HG02970 (cell line): ENCODE measurements at regions not wholly inside any gene's neighbourhood (a gene's known extent, or its start where the extent isn't known, plus 50 kb on each side); places are given as distances from the start of the nearest gene placed in this dataset.
"Not testable (repeated sequence)": the region's sequence is repeated elsewhere in the genome, so short reads cannot be mapped to it uniquely, and the experiment has no call there.

Source experiments
- ATAC-seq: cut with Tn5 transposase; IDR thresholded peaks from one replicate; pipeline ENCODE4 v1.9.1; 2021; ENCODE audit warnings: mild to moderate bottlenecking, moderate library complexity, moderate number of reproducible peaks; ENCODE audit not compliant: unreplicated experiment, low FRiP score

DNA sequence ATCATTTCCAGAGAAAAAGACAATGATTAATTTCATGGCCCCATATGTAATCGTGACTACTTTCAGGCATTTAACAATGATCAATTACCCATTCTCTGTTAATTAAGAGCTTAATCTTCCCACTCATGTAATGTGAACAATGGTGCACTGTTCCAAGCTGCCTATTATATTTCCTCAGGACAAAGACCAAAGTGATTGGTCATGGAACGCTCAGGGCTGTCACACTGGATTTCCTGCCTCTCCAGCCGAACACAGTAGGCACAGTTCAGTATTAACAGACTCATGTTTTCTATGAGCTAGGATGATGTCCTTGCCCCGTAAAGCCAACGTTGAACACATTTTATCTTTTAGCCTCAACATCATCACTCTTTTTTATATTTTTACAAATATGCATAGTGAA, 142.7 kb upstream of the FZD8 start:
- ATAC-seq, result no peak

- no peak for ATAC-seq
Measured at GRCh38 chr10:35783305-35783838, 141.3 kb upstream of the FZD8 start.

DNA sequence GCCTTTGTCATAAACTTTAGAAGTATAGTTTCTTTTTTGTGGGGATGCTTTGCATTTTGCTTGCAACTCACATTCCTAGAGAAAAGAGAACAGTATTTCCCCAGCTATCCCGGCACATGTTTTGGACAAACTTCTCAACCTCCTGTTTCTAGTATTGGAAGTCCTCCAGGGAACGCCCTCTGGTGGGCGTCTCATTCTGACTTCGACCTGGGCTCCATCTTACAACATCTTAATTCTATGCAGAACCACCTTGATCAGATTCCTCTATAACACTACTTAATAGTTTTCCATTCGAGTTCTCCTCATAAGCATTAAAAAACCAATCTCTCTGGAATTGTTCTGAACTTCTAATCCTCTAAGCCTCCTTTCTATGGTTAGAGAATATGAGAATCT, 139.5 kb upstream of the FZD8 start:
- ATAC-seq, result no peak

- ATAC-seq, result no peak
Measured at GRCh38 chr10:35780970-35781642, 139.0 kb upstream of the FZD8 start.

DNA sequence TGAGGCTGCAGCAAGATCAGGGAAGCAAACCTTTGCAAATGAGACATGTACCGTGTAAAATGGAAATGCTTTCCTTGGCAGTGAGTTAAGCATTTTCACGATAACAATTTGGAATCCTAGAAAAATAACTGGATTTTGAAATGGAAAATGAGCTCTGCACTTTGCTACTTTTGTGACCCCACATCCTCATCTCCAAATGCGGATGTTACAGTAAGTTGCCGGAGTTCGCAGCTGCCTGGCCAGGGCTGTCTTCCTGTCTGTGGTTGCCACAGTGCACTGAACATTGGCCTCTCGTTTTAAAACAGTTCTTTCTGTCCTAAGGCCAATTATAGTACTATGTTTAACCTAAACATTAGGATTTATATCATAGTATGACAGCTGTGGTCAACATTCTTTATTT, 136.2 kb upstream of the FZD8 start:
- no peak for ATAC-seq

DNA sequence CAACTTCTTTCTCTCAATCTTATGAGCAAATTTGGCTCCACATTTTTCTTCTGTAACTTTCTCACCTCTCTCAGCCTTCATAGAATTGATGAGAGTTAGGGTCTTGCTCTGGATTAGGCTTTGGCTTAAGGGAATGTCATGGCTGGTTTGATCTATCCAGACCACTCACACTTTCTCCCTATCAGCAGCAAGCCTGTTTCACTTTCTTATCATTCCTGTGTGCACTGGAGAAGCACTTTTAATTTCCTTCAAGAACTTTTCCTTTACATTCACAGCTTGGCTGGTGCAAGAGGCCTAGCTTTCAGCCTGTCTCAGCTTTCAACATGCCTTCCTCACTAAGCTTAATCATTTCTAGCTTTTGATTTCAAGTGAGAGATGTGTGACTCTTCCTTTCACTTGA, 134.5 kb upstream of the FZD8 start:
- ATAC-seq, result not testable (repeated sequence)

DNA sequence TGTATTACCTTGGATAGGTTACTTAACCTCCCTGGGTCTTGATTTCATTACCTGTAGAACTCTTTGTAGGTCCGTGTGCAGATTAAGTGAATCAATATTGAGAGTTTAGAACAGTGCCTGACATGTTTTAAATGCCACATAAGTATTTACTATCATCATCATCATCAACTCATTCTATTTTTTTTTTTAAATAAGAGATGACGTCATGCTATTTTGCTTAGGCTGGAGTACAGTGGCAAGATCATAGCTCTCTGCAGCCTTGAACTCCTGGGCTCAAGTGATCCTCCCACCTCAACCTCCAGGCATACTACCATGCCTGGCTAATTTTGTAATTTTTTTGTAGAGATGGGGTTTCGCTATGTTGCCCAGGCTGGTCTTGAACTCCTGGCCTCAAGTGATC, 132.0 kb upstream of the FZD8 start:
- ATAC-seq, result no peak

DNA sequence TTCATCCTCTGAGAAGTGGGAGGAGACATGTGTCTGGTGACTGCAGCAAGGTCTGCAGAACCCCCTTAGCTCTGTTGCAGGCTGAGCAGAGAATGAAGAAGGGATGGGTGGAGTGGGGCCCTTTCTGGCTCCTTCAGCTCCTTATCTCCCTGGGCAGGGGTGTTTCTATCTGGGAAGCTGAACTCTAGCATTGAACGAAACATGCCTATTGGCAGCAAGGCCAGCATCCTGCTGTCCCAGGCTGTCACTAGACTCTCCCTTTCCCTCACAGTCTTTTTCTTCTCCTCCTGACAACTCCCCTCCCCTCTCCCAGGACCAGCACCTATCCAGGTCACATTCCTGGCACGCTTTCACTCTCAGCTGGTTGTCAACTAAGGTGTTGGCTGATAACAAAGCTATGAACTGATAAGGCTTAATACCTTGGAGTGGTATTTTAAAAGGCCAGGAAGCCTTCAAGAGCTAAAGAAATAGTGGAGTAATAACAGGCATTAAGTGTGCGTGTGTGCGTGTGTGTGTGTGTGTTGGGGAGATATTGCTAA, 128.8 kb upstream of the FZD8 start:
- ATAC-seq, result no peak

GRCh38 chr10:35769795-35770194, 127.7 kb upstream of the FZD8 start:
- ATAC-seq, result no peak

DNA sequence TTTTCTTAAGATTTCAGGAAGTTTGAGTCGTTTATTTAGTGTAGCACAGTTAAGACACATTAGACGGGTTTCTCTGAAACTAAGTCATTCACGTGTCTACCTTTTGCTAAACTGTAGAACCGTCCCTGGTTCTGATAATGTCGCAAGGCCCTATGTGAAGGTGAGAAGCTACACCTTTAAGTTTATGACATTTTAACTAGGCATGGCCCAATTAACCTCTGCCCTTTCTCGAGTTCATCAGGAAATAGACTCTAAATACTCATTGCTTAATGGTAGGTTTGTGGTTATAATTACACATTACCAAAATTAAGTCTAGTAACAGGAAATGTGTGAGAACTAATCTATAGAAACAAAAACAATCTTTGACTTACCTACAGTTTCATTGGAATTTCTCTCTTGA, 126.6 kb upstream of the FZD8 start:
- no peak for ATAC-seq

- ATAC-seq, result no peak
Measured at GRCh38 chr10:35768011-35768410, 125.9 kb upstream of the FZD8 start.

DNA sequence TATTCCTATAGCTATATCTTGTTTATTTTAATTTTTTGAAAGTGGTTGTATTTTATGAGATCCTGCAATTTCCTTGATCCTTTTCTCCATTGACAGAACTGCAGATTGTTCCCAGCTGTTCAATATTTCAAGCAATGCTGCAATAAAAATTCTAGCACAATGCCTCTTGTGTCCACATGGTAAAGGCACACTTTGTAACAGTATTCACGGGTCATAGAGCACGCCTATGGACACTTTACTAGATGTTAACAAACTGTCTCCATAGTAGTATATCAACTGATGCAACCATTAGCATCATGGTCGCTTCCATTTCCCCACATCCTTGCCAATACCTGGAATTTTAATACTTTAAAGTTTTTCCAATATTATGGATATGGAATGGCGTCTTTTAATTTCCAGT, 123.9 kb upstream of the FZD8 start:
- ATAC-seq, result no peak

DNA sequence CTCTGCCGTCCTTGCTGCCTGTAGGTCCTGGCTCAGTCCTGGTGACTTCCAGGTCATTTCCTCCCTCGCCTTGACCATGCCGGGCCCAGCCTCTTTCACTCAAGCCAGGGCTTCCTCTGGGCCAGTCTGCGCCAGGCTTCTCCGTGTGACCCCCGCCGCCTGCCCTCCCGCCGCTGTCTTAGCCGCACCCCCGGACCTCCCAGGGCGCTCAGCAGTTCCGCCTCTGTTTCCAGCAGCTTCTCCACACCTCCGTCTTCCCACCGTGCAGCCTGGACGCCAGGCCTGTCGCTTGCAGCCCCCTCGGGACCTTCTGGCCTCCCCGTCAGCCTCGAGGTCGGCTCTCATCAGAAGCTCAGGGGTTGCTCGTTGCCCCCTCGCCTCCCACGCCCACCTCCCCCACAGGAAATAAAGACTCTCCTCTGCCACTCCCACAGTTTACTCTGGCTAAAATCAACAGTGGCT, 123.0 kb upstream of the FZD8 start:
- no peak for ATAC-seq

GRCh38 chr10:35762311-35763030, 120.4 kb upstream of the FZD8 start:
- no peak for ATAC-seq

DNA sequence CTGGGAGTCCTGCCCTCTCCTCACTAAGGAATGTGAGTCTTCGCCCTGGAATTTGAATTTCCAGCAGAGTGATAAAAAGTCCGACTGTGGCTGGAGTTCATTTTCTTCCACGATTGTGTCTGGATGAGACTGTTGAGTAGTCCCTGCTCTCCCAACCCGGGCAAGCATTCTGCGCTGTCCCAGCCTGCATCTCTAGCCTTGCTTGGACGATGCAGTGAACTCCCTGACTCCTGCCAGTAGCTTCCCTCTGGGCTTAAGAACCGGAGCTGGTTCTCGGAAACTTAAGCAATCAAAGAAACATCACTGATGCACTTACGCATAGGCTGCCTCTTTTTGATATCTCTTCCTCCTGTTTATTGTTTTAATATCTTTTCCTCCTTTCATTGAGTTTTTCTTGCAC, 116.0 kb upstream of the FZD8 start:
- no peak for ATAC-seq

GRCh38 chr10:35754519-35754918, 112.4 kb upstream of the FZD8 start:
- ATAC-seq, result no peak

DNA sequence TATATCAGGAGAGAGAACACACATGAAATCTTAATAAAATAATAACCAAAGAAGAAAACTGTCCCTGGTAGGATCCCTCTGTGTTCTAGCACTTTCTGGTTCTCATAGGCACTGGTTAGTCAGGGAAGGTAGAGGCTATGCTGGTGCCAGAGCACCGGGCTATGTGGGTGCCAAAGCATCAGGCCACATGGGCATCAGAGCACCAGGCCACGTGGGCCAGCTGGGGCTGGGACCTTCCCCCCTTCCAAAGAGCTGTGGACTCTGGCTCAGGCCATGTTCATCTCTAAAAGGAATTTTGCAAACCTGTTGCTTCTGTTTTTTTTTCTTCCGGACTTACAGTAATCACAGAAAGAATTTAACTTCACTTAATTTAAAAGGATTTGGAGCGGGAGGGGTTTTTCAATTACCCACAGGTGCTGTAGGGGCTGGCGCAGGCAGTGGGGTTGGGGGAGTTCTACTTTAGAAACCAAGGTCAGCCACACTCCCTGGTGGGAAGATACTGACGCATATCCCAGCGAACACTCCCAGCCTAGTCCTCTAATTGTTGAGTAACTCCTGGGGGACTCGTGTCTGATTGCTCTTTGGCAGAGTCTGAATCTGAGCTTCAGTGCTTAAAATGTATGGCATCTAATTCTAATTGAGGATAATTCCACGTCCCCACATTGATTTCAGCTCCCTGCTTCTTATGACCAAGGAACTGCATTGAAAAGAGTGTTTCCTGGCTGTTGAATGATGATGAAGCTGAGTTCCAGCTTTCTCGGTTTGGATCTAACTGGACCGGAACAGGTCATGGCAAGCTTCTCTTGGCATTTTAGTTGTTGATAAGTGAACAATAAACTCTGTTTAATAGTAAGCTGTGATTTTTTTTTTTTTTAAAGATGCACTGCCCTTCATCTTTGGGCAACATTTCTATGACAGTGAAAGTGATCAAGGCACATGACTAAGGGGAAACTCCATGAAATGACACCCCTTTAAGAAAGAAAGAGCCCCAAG, 110.7 kb upstream of the FZD8 start:
- no peak for ATAC-seq

- no peak for ATAC-seq
Measured at GRCh38 chr10:35751347-35751746, 109.3 kb upstream of the FZD8 start.

DNA sequence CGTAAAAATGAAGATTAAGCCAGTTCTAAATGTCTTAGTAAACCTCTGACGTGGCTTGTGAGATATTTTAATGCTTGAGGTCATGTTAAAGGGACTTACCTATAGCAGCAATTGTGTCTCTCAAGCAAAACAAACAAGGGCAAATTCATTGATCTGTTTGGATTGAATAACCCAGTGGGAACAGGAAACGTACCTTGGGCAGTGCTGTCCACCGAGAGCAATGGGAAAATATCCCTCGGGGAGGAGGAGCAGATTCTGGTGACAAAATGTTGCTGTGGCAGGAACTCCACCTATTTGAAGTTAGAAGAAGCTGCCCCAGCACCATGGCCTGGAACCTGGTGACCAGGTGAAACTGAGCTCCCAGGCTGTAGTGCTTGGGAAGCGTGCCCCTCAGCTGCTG, 107.1 kb upstream of the FZD8 start:
- ATAC-seq, result no peak

DNA sequence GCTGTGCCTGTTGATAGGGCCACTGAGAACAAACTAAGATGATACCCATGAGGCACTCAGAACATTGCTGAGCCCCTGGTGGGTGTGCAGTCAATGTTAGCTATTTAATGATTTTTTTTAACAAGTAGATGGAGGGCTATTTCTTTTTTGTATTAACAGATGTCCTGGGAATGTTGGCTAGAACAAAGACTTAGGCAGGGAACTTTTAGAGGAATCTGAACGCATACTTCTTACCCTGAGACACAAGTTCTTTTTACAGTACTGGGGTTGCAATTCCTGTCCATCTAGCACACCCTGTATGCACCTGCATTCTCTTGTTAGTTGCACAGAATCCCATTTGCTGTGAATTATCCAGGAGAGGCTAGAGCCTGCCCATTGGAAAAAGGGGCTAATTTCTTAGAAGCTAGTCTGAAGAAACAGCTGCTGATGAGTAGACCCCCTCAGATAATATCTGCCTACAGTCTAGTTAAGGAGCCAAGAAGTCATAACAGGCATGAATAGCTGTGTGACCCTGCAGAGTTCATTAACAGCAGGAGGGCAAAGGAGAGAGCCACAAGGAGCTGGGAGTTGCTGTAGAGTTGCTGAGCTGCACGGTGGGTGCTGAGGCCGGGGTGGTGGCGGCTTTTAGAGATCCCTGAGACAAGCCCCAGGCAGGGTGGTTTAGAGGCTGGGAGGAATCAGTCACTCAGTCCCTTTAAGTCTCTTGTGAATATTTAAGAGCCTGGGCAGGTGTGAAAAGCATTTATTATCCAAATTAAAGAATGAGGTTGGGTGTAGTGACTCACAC, 103.7 kb upstream of the FZD8 start:
- no peak for ATAC-seq
